ENCODE measurements at regions not wholly inside any gene's neighbourhood (a gene's known extent, or its start where the extent isn't known, plus 50 kb on each side); places are given as distances from the start of the nearest gene placed in this dataset.

- no peak for DNase-seq
- Histone ChIP-seq H3K27me3 (ENCODE audit: control insufficient read depth in 3 of 3, insufficient read depth in 3 of 3, low read length in 2 of 3) (peaks cover 0 to 4% (median 0%) of the 10 kb centered on the region in 3 donors), H3K27ac (ENCODE audit: low read depth in 1 of 2, low read length in 1 of 2) (no peak overlapping the region), H3K36me3 (ENCODE audit: control insufficient read depth in 4 of 4, insufficient read depth in 4 of 4, low read length in 4 of 4) (no peaks in the 10 kb centered on the region), H3K9me3 (ENCODE audit: control insufficient read depth in 4 of 4, insufficient read depth in 3 of 4, low read length in 3 of 4) (peaks cover 0 to 2% (median 0%) of the 10 kb centered on the region in 4 donors), H3K9ac (ENCODE audit: insufficient read depth in 1 of 2, low read length in 2 of 2) (no peak overlapping the region), H3K4me3 (no peak overlapping the region), H3K4me1 (ENCODE audit: control insufficient read depth in 5 of 5, insufficient read depth in 5 of 5, low read length in 5 of 5) (no peaks in the 10 kb centered on the region)
- ATAC-seq (ENCODE audit: insufficient read depth, low FRiP score), result no peak
- no peak for TF ChIP-seq CTCF (IDR thresholded peaks at IDR 0.05; ENCODE audit: control extremely low read depth, extremely low read depth)
- WGBS, 2 donors, result 77 to 86% methylated on average over 6 of the region's 6 CpGs
These were observed 50.3 kb upstream of the BLCAP start for GRCh38 chr20:37577981-37578380.

All from lung (tissue), 11 donors.